ENCODE measurements at regions not wholly inside any gene's neighbourhood (a gene's known extent, or its start where the extent isn't known, plus 50 kb on each side); places are given as distances from the start of the nearest gene placed in this dataset.

DNA sequence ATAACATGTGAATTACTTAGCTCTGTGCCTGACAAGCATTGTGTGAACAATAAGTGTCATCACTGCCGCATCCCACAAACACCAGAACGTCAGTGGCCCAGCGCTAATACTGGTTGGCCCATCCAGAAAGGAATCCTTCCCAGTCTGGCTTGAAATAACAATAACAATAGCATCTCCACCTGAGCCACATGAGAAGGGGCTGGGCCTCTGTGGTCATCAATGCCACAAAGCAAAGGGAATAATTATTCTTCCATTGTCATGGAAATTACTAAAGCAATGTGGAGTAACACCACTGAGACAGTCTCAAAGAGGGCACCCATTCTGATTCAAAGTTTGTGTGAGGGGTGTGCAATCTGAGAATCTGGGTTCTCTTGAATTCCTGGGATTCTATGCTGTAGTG, 105.7 kb upstream of the INHBA start:
- Histone ChIP-seq H3K4me2 (ENCODE audit: low read length) (no peak overlapping the region), H2AFZ (ENCODE audit: low read depth, low read length, poor library complexity, severe bottlenecking) (no peak overlapping the region), H3K27ac (ENCODE audit: low read depth, low read length) (no peak overlapping the region), H3K9me2 (ENCODE audit: insufficient read depth) (no peaks in the 10 kb centered on the region), H3K9ac (ENCODE audit: low read length) (no peak overlapping the region), H3K27me3 (ENCODE audit: insufficient read depth, low read length) (no peaks in the 10 kb centered on the region; the same call in 1 of the 2 replicates), H3K36me3 (ENCODE audit: control insufficient read depth in 1 of 2, insufficient read depth in 2 of 2, low read length in 2 of 2) (no peaks in the 10 kb centered on the region), H3K4me1 (ENCODE audit: control insufficient read depth in 1 of 2, insufficient read depth in 2 of 2, low read length in 2 of 2) (no peaks in the 10 kb centered on the region), H3K9me3 (ENCODE audit: control insufficient read depth in 1 of 2, insufficient read depth in 1 of 2, low read depth in 1 of 2, low read length in 2 of 2) (no peaks in the 10 kb centered on the region), H3K79me2 (ENCODE audit: insufficient read depth, low read length) (no peaks in the 10 kb centered on the region), H3K4me3 (replicated peaks in 1 of 2; ENCODE audit: low read depth in 1 of 2, low read length in 2 of 2) (no peak overlapping the region), H4K20me1 (ENCODE audit: insufficient read depth) (no peaks in the 10 kb centered on the region)
- ChIA-PET RAD21 (ENCODE audit: low non-redundant PET in 1 of 2, low total read pairs in 2 of 2, uncharacterized antibody in 2 of 2, unreplicated experiment in 2 of 2) (no interaction called here), CTCF (no interaction called here), POLR2A (no interaction called here)
- DNase-seq (ENCODE audit: low read depth, low spot score) (no peak), ATAC-seq (no peak)
- intact Hi-C loops (cut with micrococcal nuclease): no loop called here
- no peak for TF ChIP-seq SP1 (IDR thresholded peaks at IDR 0.05; ENCODE audit: low read depth)
- TF ChIP-seq SRF (IDR thresholded peaks at IDR 0.05; ENCODE audit: low read depth): no peak
- BruUV-seq (replicated peaks): no TSS peak

DNA sequence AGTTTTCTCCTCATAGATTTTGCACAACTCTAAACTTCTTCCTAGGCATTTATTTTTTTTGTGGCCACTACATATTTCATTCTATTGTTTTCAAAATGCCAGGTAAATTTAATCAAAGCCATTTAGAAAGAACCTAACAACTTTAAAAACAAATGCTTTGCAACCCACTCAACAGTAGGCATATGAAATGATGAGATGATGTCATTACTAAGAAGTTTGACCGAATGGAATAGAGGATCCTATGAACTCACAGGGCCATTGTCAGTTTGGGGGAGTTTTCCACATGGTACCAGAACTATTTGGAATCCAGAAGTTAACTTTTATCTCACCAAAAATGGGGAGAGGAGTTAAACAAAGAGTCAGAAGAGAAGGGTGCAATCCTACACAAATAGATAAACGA, 100.7 kb upstream of the INHBA start:
- Histone ChIP-seq H3K4me3 (replicated peaks in 1 of 2; ENCODE audit: low read depth in 1 of 2, low read length in 2 of 2) (no peak overlapping the region), H2AFZ (ENCODE audit: low read depth, low read length, poor library complexity, severe bottlenecking) (no peak overlapping the region), H3K36me3 (ENCODE audit: control insufficient read depth in 1 of 2, insufficient read depth in 2 of 2, low read length in 2 of 2) (no peaks in the 10 kb centered on the region), H4K20me1 (ENCODE audit: insufficient read depth) (no peaks in the 10 kb centered on the region), H3K79me2 (ENCODE audit: insufficient read depth, low read length) (no peaks in the 10 kb centered on the region), H3K9me3 (ENCODE audit: control insufficient read depth in 1 of 2, insufficient read depth in 1 of 2, low read depth in 1 of 2, low read length in 2 of 2) (no peaks in the 10 kb centered on the region), H3K4me1 (ENCODE audit: control insufficient read depth in 1 of 2, insufficient read depth in 2 of 2, low read length in 2 of 2) (no peaks in the 10 kb centered on the region), H3K4me2 (ENCODE audit: low read length) (no peak overlapping the region), H3K27me3 (ENCODE audit: insufficient read depth, low read length) (no peaks in the 10 kb centered on the region; the same call in 1 of the 2 replicates), H3K9ac (ENCODE audit: low read length) (no peak overlapping the region), H3K9me2 (ENCODE audit: insufficient read depth) (no peaks in the 10 kb centered on the region), H3K27ac (ENCODE audit: low read depth, low read length) (no peak overlapping the region)
- DNase-seq (ENCODE audit: low read depth, low spot score) (no peak), ATAC-seq (no peak)
- RAD21 ChIA-PET (ENCODE audit: low non-redundant PET in 1 of 2, low total read pairs in 2 of 2, uncharacterized antibody in 2 of 2, unreplicated experiment in 2 of 2): no interaction called here
- POLR2A ChIA-PET: no interaction called here
- intact Hi-C loops (cut with micrococcal nuclease): no loop called here
- no TSS peak for BruUV-seq (replicated peaks)
- CTCF ChIA-PET: no interaction called here
- TF ChIP-seq SRF (IDR thresholded peaks at IDR 0.05; ENCODE audit: low read depth): no peak
- no peak for TF ChIP-seq SP1 (IDR thresholded peaks at IDR 0.05; ENCODE audit: low read depth)
- TF ChIP-seq REST (IDR thresholded peaks at IDR 0.05; ENCODE audit: low read depth): no peak
- TF ChIP-seq EZH2phosphoT487 (IDR thresholded peaks at IDR 0.05; ENCODE audit: borderline replicate concordance): no peak
- TF ChIP-seq JUND (IDR thresholded peaks at IDR 0.05): no peak
- no peak for TF ChIP-seq ATF3 (IDR thresholded peaks at IDR 0.05)
- no peak for TF ChIP-seq ZBTB33 (IDR thresholded peaks at IDR 0.05; ENCODE audit: extremely low read depth, insufficient replicate concordance, low read length)
- TF ChIP-seq ZFX (IDR thresholded peaks at IDR 0.05): no peak
